ENCODE measurements at regions not wholly inside any gene's neighbourhood (a gene's known extent, or its start where the extent isn't known, plus 50 kb on each side); places are given as distances from the start of the nearest gene placed in this dataset.

- H3K4me1 ChIP-seq (ENCODE audit: insufficient read depth, low read length, poor library complexity, severe bottlenecking) = no peaks in the 10 kb centered on the region
- no peak overlapping the region for H2AFZ ChIP-seq (ENCODE audit: low read length)
- no peak overlapping the region for H3K4me2 ChIP-seq (ENCODE audit: low read length)
- intact Hi-C loops (cut with micrococcal nuclease; ENCODE audit: unreplicated experiment) = no loop called here
- H3K36me3 ChIP-seq (ENCODE audit: insufficient read depth, low read length) = no peaks in the 10 kb centered on the region
- no peak overlapping the region for H3K27ac ChIP-seq (ENCODE audit: low read depth, low read length, poor library complexity, severe bottlenecking)
- H4K20me1 ChIP-seq (ENCODE audit: insufficient read depth, low read length) = no peaks in the 10 kb centered on the region
- H3K9me3 ChIP-seq (ENCODE audit: low read length) = no peaks in the 10 kb centered on the region
- POLR2A ChIA-PET = no interaction called here
- TF ChIP-seq EZH2phosphoT487 (IDR thresholded peaks at IDR 0.05; ENCODE audit: borderline replicate concordance, low read depth, low read length) = no peak
- no peak for TF ChIP-seq CTCF (conservative IDR thresholded peaks at IDR 0.05; ENCODE audit: low read length)
- H3K79me2 ChIP-seq (ENCODE audit: insufficient read depth, low read depth, low read length) = no peaks in the 10 kb centered on the region
- CTCF ChIA-PET (ENCODE audit: unreplicated experiment) = no interaction called here
- H3K9me2 ChIP-seq (ENCODE audit: insufficient read depth, low read length) = no peaks in the 10 kb centered on the region
- no peak for DNase-seq (ENCODE audit: low spot score)
- H3K4me3 ChIP-seq (ENCODE audit: low read depth, low read length, poor library complexity, severe bottlenecking) = no peak overlapping the region
- BruUV-seq (replicated peaks) = no TSS peak
Observed at GRCh38 chr5:105836268-105836667, 1834.5 kb downstream of the EFNA5 start.

- no TSS peak for BruUV-seq (replicated peaks)
- Histone ChIP-seq H3K9me3 (ENCODE audit: low read length) (no peaks in the 10 kb centered on the region), H3K9me2 (ENCODE audit: insufficient read depth, low read length) (no peaks in the 10 kb centered on the region), H3K79me2 (ENCODE audit: insufficient read depth, low read depth, low read length) (no peaks in the 10 kb centered on the region), H3K36me3 (ENCODE audit: insufficient read depth, low read length) (no peaks in the 10 kb centered on the region), H3K27ac (ENCODE audit: low read depth, low read length, poor library complexity, severe bottlenecking) (no peak overlapping the region), H3K4me1 (ENCODE audit: insufficient read depth, low read length, poor library complexity, severe bottlenecking) (no peaks in the 10 kb centered on the region), H3K4me2 (ENCODE audit: low read length) (no peak overlapping the region), H4K20me1 (ENCODE audit: insufficient read depth, low read length) (no peaks in the 10 kb centered on the region), H2AFZ (ENCODE audit: low read length) (no peak overlapping the region), H3K4me3 (ENCODE audit: low read depth, low read length, poor library complexity, severe bottlenecking) (no peak overlapping the region)
- no peak for DNase-seq (ENCODE audit: low spot score)
- ChIA-PET CTCF (ENCODE audit: unreplicated experiment) (no interaction called here), POLR2A (no interaction called here)
- TF ChIP-seq CTCF (conservative IDR thresholded peaks at IDR 0.05; ENCODE audit: low read length) (no peak), EZH2phosphoT487 (IDR thresholded peaks at IDR 0.05; ENCODE audit: borderline replicate concordance, low read depth, low read length) (no peak)
- intact Hi-C loops (cut with micrococcal nuclease; ENCODE audit: unreplicated experiment) = no loop called here
Observed at GRCh38 chr5:105828821-105829220, 1841.9 kb downstream of the EFNA5 start.

- no peaks in the 10 kb centered on the region for H3K4me1 ChIP-seq (ENCODE audit: insufficient read depth, low read length, poor library complexity, severe bottlenecking)
- H2AFZ ChIP-seq (ENCODE audit: low read length) = no peak overlapping the region
- CTCF ChIA-PET (ENCODE audit: unreplicated experiment) = no interaction called here
- DNase-seq (ENCODE audit: low spot score) = no peak
- no peaks in the 10 kb centered on the region for H3K9me2 ChIP-seq (ENCODE audit: insufficient read depth, low read length)
- no TSS peak for BruUV-seq (replicated peaks)
- no peak overlapping the region for H3K4me2 ChIP-seq (ENCODE audit: low read length)
- H4K20me1 ChIP-seq (ENCODE audit: insufficient read depth, low read length) = no peaks in the 10 kb centered on the region
- H3K27ac ChIP-seq (ENCODE audit: low read depth, low read length, poor library complexity, severe bottlenecking) = no peak overlapping the region
- H3K4me3 ChIP-seq (ENCODE audit: low read depth, low read length, poor library complexity, severe bottlenecking) = no peak overlapping the region
- no peaks in the 10 kb centered on the region for H3K9me3 ChIP-seq (ENCODE audit: low read length)
- intact Hi-C loops (cut with micrococcal nuclease; ENCODE audit: unreplicated experiment) = no loop called here
- no peaks in the 10 kb centered on the region for H3K79me2 ChIP-seq (ENCODE audit: insufficient read depth, low read depth, low read length)
- no peaks in the 10 kb centered on the region for H3K36me3 ChIP-seq (ENCODE audit: insufficient read depth, low read length)
- POLR2A ChIA-PET = no interaction called here
- no peak for TF ChIP-seq EZH2phosphoT487 (IDR thresholded peaks at IDR 0.05; ENCODE audit: borderline replicate concordance, low read depth, low read length)
- TF ChIP-seq CTCF (conservative IDR thresholded peaks at IDR 0.05; ENCODE audit: low read length) = no peak
Observed at GRCh38 chr5:105821800-105822199, 1848.9 kb downstream of the EFNA5 start.
